ENCODE measurements at regions not wholly inside any gene's neighbourhood (a gene's known extent, or its start where the extent isn't known, plus 50 kb on each side); places are given as distances from the start of the nearest gene placed in this dataset.

DNA sequence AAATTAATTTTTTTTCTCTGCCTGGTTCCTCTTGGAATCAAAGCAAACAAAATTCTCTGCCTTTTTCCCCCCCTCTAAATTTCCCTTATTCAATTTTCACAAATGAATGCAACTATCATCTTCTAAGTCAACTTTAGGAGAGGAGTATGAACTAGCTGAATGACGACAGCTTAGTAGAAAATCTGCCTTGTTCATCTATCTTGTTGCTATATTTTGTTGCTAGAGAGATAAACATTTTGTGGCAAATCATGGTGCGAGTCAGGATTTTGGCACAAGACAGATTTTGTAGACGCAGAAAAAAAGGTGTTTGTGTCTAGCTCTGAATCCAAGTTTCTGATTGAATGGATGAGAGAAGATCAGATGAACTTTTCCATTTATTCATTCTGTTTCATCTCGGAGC, 81.0 kb upstream of the FZD8 start:
- DNase-seq (peak in 2 of 3 donors; percentile 49), ATAC-seq (ENCODE audit: insufficient read depth, low FRiP score) (no peak)
- H3K27me3 ChIP-seq (ENCODE audit: control insufficient read depth in 3 of 3, insufficient read depth in 3 of 3, low read length in 2 of 3): no peaks in the 10 kb centered on the region
- 75 to 83% methylated on average over 4 of the region's 4 CpGs for WGBS, 2 donors
- no peaks in the 10 kb centered on the region for H3K4me1 ChIP-seq (ENCODE audit: control insufficient read depth in 5 of 5, insufficient read depth in 5 of 5, low read length in 5 of 5)
- TF ChIP-seq, protein P1, sequence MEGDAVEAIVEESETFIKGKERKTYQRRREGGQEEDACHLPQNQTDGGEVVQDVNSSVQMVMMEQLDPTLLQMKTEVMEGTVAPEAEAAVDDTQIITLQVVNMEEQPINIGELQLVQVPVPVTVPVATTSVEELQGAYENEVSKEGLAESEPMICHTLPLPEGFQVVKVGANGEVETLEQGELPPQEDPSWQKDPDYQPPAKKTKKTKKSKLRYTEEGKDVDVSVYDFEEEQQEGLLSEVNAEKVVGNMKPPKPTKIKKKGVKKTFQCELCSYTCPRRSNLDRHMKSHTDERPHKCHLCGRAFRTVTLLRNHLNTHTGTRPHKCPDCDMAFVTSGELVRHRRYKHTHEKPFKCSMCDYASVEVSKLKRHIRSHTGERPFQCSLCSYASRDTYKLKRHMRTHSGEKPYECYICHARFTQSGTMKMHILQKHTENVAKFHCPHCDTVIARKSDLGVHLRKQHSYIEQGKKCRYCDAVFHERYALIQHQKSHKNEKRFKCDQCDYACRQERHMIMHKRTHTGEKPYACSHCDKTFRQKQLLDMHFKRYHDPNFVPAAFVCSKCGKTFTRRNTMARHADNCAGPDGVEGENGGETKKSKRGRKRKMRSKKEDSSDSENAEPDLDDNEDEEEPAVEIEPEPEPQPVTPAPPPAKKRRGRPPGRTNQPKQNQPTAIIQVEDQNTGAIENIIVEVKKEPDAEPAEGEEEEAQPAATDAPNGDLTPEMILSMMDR (IDR thresholded peaks at IDR 0.05; ENCODE audit: control extremely low read depth, extremely low read depth): no peak
- no peak overlapping the region for H3K27ac ChIP-seq (ENCODE audit: low read depth in 1 of 2, low read length in 1 of 2)
- no peak overlapping the region for H3K9ac ChIP-seq (ENCODE audit: insufficient read depth in 1 of 2, low read length in 2 of 2)
- no peaks in the 10 kb centered on the region for H3K9me3 ChIP-seq (ENCODE audit: control insufficient read depth in 4 of 4, insufficient read depth in 3 of 4, low read length in 3 of 4)
- no peak overlapping the region for H3K4me3 ChIP-seq
- no peaks in the 10 kb centered on the region for H3K36me3 ChIP-seq (ENCODE audit: control insufficient read depth in 4 of 4, insufficient read depth in 4 of 4, low read length in 4 of 4)

DNA sequence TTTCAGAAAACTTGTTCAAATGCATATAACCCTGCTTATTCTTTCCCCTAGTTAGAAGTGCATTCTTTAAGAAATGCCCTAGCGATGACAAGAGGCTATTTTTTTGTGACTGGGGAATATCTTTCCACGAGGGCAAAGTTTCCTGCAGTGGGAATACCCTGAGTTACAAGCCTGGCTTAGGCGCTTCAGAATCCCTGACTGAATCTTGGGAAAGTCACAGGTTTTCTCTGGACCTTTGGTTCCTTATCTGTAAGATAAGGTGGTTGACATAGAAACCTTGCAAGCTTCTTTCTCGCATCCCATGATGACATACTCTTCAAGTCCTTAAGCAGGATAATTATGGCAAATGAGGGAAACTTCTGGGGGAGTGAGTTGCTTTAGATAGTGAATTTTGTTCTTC, 80.5 kb upstream of the FZD8 start:
- Histone ChIP-seq H3K36me3 (ENCODE audit: control insufficient read depth in 4 of 4, insufficient read depth in 4 of 4, low read length in 4 of 4) (no peaks in the 10 kb centered on the region), H3K4me3 (no peak overlapping the region), H3K27me3 (ENCODE audit: control insufficient read depth in 3 of 3, insufficient read depth in 3 of 3, low read length in 2 of 3) (no peaks in the 10 kb centered on the region), H3K9ac (ENCODE audit: insufficient read depth in 1 of 2, low read length in 2 of 2) (no peak overlapping the region), H3K9me3 (ENCODE audit: control insufficient read depth in 4 of 4, insufficient read depth in 3 of 4, low read length in 3 of 4) (no peaks in the 10 kb centered on the region), H3K27ac (ENCODE audit: low read depth in 1 of 2, low read length in 1 of 2) (no peak overlapping the region), H3K4me1 (ENCODE audit: control insufficient read depth in 5 of 5, insufficient read depth in 5 of 5, low read length in 5 of 5) (no peaks in the 10 kb centered on the region)
- no peak for ATAC-seq (ENCODE audit: insufficient read depth, low FRiP score)
- WGBS, 2 donors: 75 to 82% methylated on average over 4 of the region's 4 CpGs
- no peak for DNase-seq
- TF ChIP-seq, protein P1 (IDR thresholded peaks at IDR 0.05; ENCODE audit: control extremely low read depth, extremely low read depth): no peak

DNA sequence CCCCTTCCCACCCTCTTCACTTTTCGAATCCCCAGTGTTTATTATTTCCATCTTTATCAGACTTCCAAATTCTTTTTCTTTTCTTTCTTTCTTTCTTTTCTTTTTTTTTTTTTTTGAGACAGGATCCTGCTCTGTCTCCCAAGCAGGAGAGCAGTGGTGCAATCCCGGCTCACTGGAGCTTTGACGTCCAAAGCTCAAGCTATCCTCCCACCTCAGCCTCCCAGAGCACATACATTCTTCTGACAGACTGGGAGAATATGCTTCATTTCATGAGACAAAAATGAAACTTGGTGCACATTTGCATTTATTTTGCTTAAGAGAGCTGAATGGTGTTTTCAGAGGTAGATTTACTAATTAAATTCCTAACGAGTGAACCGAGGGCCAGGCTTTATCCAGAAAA, 80.1 kb upstream of the FZD8 start:
- ATAC-seq (ENCODE audit: insufficient read depth, low FRiP score): no peak
- Histone ChIP-seq H3K36me3 (ENCODE audit: control insufficient read depth in 4 of 4, insufficient read depth in 4 of 4, low read length in 4 of 4) (no peaks in the 10 kb centered on the region), H3K27ac (ENCODE audit: low read depth in 1 of 2, low read length in 1 of 2) (no peak overlapping the region), H3K27me3 (ENCODE audit: control insufficient read depth in 3 of 3, insufficient read depth in 3 of 3, low read length in 2 of 3) (no peaks in the 10 kb centered on the region), H3K4me1 (ENCODE audit: control insufficient read depth in 5 of 5, insufficient read depth in 5 of 5, low read length in 5 of 5) (no peaks in the 10 kb centered on the region), H3K4me3 (no peak overlapping the region), H3K9me3 (ENCODE audit: control insufficient read depth in 4 of 4, insufficient read depth in 3 of 4, low read length in 3 of 4) (no peaks in the 10 kb centered on the region), H3K9ac (ENCODE audit: insufficient read depth in 1 of 2, low read length in 2 of 2) (no peak overlapping the region)
- WGBS, 2 donors: 87 to 90% methylated on average over 5 of the region's 5 CpGs
- no peak for DNase-seq
- TF ChIP-seq, protein P1 (IDR thresholded peaks at IDR 0.05; ENCODE audit: control extremely low read depth, extremely low read depth): no peak

DNA sequence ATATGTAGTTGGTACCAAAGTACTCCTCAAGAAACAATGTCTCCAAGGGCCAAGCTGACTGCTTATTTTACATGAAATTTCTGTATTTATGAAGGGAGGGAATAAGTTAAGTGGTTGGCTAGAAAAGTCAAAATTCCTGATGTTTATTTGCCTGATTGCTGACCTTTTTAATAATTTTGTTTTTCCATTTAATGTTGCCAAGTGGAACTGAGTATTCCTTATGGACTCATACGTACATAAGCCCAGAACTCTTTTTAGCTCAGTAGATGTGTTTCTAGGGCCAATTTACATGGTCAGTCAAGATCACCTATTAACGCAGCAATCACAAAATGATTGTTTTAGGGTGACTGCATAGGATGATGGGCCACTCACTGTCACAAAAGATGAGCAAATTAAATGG, 78.3 kb upstream of the FZD8 start:
- H3K9ac ChIP-seq (ENCODE audit: insufficient read depth in 1 of 2, low read length in 2 of 2): no peak overlapping the region
- no peak overlapping the region for H3K27ac ChIP-seq (ENCODE audit: low read depth in 1 of 2, low read length in 1 of 2)
- ATAC-seq (ENCODE audit: insufficient read depth, low FRiP score) (no peak), DNase-seq (no peak)
- no peaks in the 10 kb centered on the region for H3K4me1 ChIP-seq (ENCODE audit: control insufficient read depth in 5 of 5, insufficient read depth in 5 of 5, low read length in 5 of 5)
- TF ChIP-seq, protein P1 (IDR thresholded peaks at IDR 0.05; ENCODE audit: control extremely low read depth, extremely low read depth): no peak
- H3K36me3 ChIP-seq (ENCODE audit: control insufficient read depth in 4 of 4, insufficient read depth in 4 of 4, low read length in 4 of 4): no peaks in the 10 kb centered on the region
- no peak overlapping the region for H3K4me3 ChIP-seq
- WGBS, 2 donors: 89 to 93% methylated on average over 2 of the region's 2 CpGs
- H3K27me3 ChIP-seq (ENCODE audit: control insufficient read depth in 3 of 3, insufficient read depth in 3 of 3, low read length in 2 of 3): no peaks in the 10 kb centered on the region
- H3K9me3 ChIP-seq (ENCODE audit: control insufficient read depth in 4 of 4, insufficient read depth in 3 of 4, low read length in 3 of 4): no peaks in the 10 kb centered on the region
